ENCODE measurements at regions not wholly inside any gene's neighbourhood (a gene's known extent, or its start where the extent isn't known, plus 50 kb on each side); places are given as distances from the start of the nearest gene placed in this dataset.

GRCh38 chr9:134272302-134273023 is 53.8 kb upstream of the RXRA start:
- Histone ChIP-seq H3K36me3 (ENCODE audit: control insufficient read depth, insufficient read depth, low read length) (no peaks in the 10 kb centered on the region), H3K27me3 (replicated peaks; ENCODE audit: control insufficient read depth, insufficient read depth, low read length) (peaks cover 1% of the 10 kb centered on the region; the same call in 1 of the 2 replicates), H3K4me3 (replicated peaks; ENCODE audit: low read depth, low read length) (no peak overlapping the region)
- no peak for DNase-seq (ENCODE audit: extremely low read depth, insufficient read length)
- TF ChIP-seq CTCF (IDR thresholded peaks at IDR 0.05; ENCODE audit: insufficient read depth, low read length, poor library complexity, severe bottlenecking) = no peak

GRCh38 chr9:134273647-134274046 is 52.6 kb upstream of the RXRA start:
- no peak for TF ChIP-seq CTCF (IDR thresholded peaks at IDR 0.05; ENCODE audit: insufficient read depth, low read length, poor library complexity, severe bottlenecking)
- peaks cover 3% of the 10 kb centered on the region for H3K27me3 ChIP-seq (replicated peaks; ENCODE audit: control insufficient read depth, insufficient read depth, low read length)
- DNase-seq (ENCODE audit: extremely low read depth, insufficient read length) = no peak
- H3K36me3 ChIP-seq (ENCODE audit: control insufficient read depth, insufficient read depth, low read length) = no peaks in the 10 kb centered on the region
- H3K4me3 ChIP-seq (replicated peaks; ENCODE audit: low read depth, low read length) = no peak overlapping the region

GRCh38 chr9:134275375-134275774 is 50.9 kb upstream of the RXRA start:
- DNase-seq (ENCODE audit: extremely low read depth, insufficient read length) = no peak
- Histone ChIP-seq H3K36me3 (ENCODE audit: control insufficient read depth, insufficient read depth, low read length) (no peaks in the 10 kb centered on the region), H3K4me3 (replicated peaks; ENCODE audit: low read depth, low read length) (no peak overlapping the region), H3K27me3 (replicated peaks; ENCODE audit: control insufficient read depth, insufficient read depth, low read length) (peaks cover 4% of the 10 kb centered on the region)
- no peak for TF ChIP-seq CTCF (IDR thresholded peaks at IDR 0.05; ENCODE audit: insufficient read depth, low read length, poor library complexity, severe bottlenecking)

GRCh38 chr9:134276453-134277245 is 49.6 kb upstream of the RXRA start:
- H3K36me3 ChIP-seq (ENCODE audit: control insufficient read depth, insufficient read depth, low read length) = no peaks in the 10 kb centered on the region
- no peak for DNase-seq (ENCODE audit: extremely low read depth, insufficient read length)
- no peak for TF ChIP-seq CTCF (IDR thresholded peaks at IDR 0.05; ENCODE audit: insufficient read depth, low read length, poor library complexity, severe bottlenecking)
- H3K27me3 ChIP-seq (replicated peaks; ENCODE audit: control insufficient read depth, insufficient read depth, low read length) = peaks cover 4% of the 10 kb centered on the region
- H3K4me3 ChIP-seq (replicated peaks; ENCODE audit: low read depth, low read length) = no peak overlapping the region

Measured in GM06990 (cell line).